HG03025 (cell line): ENCODE measurements at regions not wholly inside any gene's neighbourhood (a gene's known extent, or its start where the extent isn't known, plus 50 kb on each side); places are given as distances from the start of the nearest gene placed in this dataset.

Experiments used
- ATAC-seq: cut with Tn5 transposase; IDR thresholded peaks from one replicate; pipeline ENCODE4 v1.9.1; 2021; ENCODE audit warnings: mild to moderate bottlenecking, moderate library complexity; ENCODE audit not compliant: unreplicated experiment, low FRiP score

DNA sequence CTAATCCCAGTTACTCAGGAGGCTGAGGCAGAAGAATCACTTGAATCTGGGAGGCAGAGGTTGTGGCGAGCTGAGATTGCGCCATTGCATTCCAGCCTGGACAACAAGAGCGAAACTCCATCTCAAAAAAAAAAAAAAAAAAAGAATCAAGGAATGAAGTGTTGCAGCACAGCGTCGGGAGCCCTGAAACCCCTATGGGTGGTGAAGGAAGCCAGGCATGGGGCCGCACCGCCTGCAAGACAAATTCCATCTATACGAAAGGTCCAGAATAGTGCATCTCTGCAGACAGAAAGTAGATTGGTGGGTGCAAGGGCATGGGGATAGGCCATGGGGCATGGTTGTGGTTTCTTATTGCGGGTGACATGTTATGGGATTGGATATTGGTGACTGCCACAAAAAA, 98.6 kb upstream of the PRR20G start:
- ATAC-seq, result no peak

DNA sequence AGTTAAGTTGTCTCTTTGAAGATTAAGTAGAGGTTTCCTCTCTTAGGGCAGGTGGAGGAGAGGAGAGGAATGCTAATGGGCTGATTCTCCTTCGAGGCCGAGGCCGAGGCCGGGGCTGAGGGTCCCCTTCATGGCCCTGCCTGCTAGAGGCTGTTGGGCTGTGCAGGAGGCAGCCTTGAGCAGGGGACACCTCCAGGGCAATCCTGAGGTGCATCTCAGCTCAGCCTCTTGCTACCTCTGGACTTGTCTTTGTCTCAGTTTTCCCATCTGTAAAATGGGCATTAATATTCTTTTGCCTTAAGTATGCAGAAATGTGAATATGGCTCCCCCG, 97.7 kb upstream of the PRR20G start:
- no peak for ATAC-seq

DNA sequence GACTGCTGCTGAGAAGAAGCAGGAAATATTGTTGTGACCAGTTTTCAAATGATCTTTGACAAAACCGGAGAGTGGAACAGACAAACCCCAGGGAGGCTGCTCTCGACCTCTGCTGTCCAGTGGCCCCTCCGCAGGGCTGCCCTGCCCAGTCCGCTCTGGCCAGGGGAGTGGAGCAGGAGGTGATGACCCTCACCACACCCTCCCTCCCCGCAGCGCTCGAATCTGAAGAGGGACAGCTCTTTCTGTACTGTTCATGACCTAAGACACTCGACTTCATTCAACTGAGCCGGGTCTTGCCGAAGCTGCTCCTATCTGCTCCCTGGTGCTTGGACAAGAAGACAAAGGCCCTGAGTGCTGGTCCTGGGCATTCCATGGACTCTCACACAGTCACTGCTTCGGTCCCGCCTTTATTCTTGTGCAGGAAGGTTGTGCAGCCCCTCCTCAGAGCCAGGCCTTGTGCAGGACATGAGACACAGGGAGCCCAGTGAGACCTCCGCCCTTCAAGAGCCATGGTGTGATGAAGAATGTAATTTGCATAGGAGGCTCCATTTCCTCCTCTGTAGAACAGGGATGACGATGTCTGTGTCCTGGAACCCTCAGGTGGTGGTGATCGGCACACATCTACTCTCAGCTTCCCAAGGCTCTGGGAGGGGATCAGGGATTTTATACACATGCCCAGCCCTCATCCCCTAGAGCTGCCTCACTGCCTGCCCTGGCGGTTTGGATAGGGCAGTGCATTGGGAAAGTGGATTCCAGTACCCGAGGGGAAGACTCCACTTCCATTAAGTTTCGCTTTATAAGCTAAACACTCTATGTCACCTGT, 97.1 kb upstream of the PRR20G start:
- ATAC-seq, result no peak

DNA sequence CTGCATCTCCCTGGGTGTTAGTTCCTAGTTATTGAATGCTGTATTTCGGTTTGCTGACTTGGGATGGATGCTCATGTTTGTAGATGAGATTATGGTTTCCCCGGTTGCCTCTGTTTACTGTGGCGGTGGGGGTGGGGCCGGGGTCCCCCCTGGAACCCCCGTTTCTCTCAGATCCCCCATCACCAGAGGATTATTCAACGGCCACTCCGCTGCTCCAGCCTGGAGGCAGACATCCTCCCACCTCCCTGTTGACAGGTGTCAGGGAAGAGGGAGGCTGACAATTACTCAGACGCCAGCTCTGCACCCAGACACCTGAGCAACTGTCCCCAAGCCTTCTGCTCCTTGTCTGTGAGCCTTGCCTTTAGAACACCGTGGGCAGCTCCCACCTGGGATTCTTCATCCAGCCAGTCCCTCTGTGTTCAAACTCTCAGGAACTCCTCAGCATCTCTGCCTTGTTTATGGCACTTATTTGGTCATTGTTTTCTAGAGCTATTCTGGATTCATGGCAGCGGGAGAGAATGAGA, 95.9 kb upstream of the PRR20G start:
- no peak for ATAC-seq

DNA sequence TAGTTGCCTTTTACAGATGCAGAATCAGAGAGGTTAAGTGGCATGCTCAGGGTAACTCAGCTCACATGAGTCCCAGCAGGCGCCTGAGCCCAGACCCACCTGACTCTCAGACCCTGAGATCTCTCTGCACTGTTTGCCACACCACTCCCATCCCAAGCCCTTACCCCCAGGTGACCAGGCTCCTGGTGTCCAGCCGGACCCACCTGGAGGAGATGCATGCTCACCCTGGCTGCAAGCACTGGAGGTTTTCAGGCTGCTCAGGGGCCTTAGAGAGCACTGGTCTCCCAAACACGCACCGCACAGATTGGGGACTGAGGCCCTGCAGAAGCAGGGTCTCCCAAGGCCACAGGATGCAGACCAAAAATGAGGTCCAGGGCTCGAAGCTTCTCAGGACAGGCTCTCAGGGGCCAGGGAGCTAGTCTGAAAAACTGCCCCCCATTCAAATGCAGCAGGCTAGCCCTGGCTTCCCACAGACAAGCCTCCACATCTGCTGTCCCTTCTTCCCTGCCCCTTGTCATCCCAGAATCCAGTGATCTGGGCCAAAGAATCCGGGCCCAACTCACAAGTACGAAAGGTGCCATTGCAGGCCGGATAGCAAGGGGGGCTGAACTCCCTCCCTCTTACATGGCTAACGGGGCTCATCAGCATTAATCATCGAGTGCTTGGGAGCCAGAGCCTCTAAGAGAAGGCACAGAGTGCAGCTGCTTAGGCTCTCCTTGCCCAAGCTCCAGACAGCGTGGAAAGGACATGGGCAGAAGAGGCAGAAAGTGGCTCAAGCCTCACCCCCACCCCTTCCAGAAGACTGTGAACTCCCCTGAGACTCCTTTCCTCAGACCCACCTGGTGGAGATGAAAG, 90.2 kb upstream of the PRR20G start:
- ATAC-seq, result no peak

DNA sequence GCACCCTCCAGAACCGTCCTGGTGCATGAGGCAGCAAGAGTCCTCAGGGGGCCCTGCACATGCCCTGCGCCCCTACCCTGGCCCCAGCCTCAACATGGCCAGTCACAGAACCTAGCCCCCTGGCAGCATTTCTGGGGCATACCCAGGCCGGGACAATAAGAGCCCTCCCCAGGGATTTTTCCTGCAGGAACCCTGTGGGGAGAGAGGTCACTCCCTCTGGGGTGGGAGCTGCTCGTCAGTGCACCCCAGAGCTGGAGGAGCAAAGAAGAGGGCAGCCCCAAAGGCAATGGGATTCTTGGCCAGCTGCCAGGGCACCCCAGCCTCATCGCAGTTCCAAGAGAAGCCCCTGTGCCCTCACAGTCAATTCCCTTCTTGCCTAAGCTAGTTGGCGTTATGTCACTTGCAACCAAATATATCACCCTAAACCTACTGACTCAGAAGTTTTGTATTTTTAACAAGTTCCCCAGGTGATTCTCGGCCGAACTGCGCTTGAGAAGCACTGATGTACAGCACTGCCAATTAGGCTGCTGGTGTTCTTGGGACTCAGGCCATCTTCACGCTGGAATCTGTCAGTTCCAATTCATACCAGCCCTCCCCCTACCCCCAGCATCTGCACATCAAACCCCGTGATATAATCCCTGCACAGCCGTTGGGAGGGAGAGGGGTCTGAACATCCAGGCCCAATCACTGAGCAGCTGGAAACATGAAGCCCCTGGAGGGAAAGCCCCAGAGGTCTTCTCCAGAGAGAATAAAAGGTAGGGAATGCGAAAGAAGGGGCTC, 87.5 kb upstream of the PRR20G start:
- no peak for ATAC-seq

DNA sequence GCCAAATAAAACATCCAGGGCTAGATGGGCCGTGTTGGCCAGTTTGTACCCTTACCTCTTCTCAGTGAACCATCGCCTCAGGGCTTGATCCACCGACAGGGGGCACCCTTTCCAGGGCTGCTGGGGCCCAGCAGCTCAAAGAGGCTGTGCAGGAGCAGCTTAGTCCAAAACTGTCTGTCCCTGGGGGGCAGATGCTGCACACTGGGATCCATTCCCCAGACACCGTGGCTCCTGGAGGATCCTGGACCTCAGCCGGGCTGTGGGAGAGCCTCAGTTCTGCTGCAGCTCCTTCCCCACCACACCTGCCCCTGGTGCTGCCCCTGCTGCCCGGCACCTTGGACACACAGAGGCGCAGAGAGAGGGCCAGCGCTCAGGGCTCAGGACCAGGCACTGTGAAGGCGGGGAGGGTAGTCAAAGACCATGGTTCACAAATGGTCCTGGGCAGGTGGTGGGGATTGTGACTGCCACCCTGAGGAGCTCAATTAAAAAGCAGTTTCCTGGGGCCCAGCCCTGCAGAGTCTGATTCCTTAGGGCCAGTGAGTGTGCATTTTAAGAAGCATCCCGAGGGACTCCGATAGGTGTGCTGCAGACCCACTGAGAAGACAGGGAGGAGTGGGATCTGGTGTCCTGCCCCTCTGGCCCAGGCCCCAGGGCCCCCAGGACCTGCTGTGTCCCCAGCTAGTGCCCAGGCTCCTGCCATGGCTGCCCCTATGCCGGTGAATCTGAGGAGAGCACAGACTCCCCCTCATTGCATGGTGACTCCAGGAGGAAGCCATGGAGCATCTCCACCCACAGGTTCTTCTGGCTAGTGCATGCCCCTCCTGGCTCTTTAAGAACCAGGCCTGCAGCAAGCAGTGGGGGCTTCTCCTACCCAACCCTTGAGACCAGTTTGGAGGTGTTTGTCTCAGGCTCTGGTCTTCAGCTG, 86.5 kb upstream of the PRR20G start:
- ATAC-seq, result no peak

DNA sequence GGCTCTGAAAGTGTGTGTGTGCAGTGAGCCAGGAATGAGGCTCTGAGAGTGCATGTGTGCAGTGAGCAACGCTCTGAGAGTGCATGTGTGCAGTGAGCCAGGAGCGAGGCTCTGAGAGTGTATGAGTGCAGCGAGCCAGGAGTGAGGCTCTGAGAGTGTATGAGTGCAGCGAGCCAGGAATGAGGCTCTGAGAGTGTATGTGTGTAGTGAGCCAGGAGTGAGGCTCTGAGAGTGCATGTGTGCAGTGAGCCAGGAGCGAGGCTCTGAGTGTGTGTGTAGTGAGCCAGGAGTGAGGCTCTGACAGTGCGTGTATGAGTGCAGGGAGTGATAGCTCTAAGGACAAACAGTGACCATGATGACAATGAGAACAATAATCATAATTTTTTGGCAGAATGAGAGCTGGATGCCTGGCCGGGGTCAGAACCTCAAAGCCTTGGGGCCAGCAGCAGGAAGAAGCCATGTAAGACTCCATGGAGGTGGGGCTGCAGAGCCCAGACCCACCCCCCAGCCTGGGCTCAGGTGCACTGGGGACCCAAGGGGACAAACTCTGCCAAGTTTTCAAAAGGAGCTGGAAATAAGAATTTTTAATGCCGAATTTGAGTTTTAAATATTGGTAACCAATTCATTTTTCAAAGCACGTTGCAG, 85.7 kb upstream of the PRR20G start:
- ATAC-seq, result no peak

DNA sequence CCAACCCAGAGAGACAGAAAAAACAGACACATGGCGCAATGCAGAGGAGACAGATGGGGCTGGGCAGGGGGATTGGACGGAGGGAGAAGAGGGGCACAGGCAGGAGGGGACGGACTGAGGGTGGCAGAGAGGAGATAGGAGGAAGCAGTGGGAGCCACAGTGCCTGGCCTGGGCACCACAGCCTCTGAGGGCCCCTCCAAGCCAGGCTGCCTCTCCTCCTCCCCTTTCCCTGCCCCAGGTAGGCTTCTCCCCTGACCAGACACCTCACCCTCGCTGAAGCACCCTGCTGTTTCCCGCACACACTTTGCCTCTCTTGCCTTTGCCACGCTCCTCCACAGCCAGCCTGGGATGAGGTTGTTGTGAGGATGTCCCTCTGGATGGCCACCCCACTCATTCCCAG, 84.0 kb upstream of the PRR20G start:
- no peak for ATAC-seq

DNA sequence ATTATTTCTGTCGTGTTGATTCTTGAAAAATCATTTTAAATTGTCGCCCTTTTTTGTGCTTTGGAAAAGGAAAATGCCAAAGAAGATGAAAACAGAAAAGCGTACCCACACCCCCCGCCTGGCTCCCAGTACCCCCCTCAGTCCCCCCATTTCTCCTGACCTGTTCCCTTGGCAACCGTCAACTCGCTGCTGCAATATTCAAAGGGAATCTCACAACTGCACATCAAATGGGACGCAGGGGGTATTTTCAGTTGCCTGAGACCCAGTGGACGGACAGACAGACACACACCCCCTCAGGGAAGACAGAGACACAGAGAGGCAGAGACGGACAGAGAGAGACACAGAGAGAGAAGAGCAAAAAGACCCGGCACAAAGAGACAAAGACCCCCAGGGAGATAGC, 83.5 kb upstream of the PRR20G start:
- ATAC-seq, result no peak

DNA sequence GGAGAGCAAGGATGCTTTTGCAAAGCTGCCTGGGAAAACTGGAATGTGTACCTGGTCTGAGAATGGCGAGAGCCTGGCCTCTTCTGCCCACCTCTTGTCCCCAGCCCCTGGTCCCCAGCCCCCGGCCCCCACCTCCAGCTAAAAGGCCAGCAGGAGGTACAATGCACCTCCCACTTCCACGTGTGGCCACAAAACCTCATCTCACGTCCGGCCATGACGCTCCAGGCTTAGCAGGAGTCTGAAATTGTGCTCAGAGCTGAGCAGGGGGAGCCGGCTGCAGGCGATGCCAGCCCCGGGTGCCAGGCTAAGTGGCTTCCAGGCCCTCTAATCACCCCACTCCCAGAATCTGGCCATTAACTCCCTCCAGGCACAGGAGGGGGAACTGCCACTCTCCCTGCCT, 83.1 kb upstream of the PRR20G start:
- ATAC-seq, result no peak

DNA sequence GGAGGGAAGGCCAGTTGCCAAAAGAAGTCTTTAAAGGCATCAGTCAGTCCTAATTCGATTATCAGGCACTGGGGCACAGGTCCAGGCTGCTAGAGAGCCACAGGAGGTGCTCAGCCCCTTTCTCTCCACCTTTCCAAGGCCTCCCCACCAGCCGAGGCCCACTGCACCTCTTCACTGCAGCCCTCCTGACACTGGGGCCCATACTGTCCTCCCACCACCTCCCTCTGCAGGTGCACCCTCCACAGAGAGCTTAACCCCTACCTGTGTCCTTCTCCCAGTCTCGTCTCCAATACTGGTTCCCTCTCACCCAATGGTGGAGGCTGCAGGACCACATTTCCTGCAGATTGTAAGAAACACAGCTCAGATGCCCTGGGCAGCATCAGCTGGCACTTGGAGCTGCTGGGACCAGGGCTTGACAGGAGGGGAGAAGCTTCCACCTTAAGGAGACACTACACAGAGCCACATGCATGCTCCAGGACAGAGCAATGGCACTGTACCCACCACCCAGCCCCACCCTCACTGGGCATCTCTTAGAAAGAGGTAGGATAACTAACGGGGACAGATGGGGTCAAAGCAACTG, 81.6 kb upstream of the PRR20G start:
- ATAC-seq, result no peak

DNA sequence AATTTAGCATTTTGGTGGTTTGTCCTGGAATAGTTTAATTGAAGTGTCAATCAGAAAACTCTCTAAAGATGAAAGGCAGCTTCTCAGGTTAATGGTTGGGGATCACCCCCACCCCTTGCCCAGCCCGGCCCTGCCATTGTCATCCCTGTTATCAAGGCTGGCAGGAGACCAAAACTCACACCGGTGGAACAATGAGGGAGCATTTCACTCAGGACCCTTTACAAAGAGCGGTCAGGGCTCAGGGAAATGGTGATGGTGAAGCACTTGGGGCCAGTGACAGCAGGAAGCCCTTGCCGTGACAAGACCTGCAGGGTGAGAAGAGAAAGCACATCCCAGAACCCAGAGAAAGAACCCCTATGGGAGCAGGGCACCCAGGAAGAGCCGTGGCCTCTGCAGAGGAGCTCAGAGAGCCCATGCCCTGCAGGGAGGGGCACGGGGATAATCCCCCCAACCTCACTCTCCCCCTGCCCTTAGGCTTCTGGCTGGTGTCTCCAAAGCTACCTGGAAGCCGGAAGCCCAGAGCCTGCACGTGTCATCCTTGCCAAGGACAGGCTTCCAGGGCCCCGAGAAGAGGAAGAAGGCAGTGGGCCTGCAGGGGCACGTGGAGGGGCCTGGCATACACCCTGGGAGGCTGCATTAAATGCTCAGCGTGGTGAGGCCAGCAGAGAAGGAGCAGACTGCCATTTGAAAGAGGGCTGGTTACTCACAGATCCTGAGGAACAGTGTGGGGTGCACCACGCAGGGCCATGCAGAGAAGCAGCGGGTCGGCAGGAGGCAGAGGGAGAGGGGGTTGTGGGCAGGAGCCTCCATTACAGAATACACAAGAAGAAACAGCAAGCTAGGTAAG, 80.6 kb upstream of the PRR20G start:
- no peak for ATAC-seq

DNA sequence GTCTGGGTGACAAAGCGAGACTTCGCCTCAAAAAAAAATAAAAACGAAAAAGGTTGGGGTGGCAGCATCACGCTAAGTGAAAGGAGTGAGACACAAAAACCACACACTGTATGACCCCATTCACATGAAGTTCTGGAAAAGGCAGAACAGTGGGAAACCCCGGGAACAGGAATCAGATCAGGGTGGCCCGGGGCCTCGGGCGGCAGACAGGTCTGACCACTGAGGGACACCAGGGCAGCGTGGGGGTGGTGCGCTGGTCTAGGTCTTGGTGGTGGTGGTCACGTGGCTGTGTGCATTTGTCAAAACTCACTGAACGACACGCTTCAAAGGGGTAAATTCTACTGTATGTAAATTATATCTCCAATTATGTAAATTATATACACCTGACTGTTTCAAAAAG, 79.7 kb upstream of the PRR20G start:
- no peak for ATAC-seq

DNA sequence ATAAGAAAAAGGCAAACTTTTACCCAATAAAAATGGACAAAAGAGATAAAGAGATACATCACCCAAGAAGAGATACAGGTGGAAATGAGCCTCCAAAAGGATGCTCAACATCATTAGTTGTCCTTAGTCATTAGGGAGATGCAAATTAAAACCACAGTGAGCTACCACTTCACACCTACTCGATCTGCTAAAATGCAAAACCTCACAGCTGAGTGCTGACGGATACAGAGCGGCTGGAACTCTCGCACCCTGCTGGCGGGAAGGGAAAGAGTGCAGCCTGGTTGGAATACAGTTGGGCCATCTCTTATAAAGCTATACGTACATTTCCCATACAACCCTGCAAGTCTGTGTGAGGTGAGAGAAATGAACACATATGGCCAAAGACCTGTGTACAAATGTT, 78.5 kb upstream of the PRR20G start:
- no peak for ATAC-seq

DNA sequence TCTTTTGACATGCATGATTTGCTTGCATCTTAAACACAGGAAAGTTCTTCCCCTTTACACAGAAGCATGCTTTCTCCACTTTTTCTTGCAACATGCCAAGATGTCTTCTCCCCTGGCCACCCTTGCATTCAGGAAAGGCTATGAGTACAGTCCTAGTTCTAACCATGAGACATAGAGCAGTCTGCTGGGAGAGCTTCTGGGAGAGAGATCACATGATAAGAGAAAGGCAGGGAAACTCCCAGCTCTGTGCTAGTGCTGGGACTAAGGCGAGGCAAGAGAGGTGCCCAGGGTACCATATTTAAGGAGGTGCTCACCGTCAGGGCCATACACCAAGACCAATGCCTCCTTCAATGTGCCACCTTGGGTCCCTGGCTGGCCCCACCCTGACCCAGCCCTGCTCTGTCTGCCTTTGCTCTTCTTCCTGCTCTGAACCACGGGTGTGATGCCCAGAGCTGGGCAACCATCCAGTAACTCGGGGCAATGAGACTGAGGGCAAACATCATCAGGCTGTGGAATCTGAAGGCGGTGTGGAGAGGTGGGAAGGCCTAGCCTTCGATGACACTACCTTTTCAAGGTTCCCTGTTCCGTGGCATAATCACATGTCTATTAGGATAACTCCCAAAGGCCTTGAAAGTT, 77.4 kb upstream of the PRR20G start:
- ATAC-seq, result no peak

DNA sequence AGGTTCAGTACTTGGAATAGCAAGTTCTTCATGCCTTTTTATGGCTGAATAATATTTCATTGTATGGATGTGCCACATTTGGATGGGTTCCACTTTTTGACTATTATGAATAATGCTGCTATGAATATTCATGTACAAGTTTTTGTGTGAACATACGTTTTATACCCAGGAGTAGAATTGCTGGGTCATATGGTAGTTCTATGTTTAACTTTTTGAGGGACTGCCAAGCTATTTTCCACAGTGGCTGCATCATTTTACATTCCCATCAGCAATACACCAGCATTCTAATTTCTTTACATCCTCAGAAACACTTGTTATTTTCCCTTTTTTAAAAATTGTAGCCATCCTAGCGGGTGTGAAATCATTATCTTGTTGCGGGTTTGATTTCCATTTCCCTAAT, 76.0 kb upstream of the PRR20G start:
- no peak for ATAC-seq

DNA sequence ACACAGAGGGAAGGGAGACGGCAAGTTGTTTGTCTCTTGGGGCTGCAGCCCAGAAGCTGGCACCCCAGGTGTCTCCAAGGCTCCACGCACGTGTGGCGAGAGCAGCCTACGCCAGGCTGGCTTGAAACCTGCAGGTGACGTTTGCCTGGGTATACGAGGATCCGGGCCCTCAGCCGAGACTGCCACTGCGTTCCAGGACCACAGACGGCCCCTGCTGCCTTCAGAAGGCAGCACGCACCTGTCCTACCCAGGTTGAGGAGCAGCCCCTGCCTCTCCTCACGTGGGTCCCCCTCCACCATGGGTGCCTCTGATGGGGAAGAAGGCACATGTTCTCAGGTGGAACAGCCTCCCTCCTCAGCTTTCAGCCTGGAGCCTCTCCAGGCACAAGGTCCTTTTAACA, 75.3 kb upstream of the PRR20G start:
- ATAC-seq, result no peak
